NB4 (cell line): ENCODE measurements at regions not wholly inside any gene's neighbourhood (a gene's known extent, or its start where the extent isn't known, plus 50 kb on each side); places are given as distances from the start of the nearest gene placed in this dataset.

ENCODE experiments used
- DNase-seq: peaks from one replicate; pipeline ENCODE4 v3.0.0; 2010; ENCODE audit warnings: low read depth
- H3K4me3 ChIP-seq: one replicate; pipeline ENCODE4 v1.5.1; 2011; ENCODE audit warnings: mild to moderate bottlenecking, low read depth, low read length, moderate library complexity
- CTCF ChIP-seq: IDR thresholded peaks from one replicate; pipeline ENCODE4 v1.5.1; 2012; ENCODE audit warnings: low read depth, low read length
- MAX ChIP-seq: IDR thresholded peaks from 2 replicates; pipeline ENCODE4 v1.6.1; 2011; ENCODE audit warnings: low read depth, low read length
- MYC ChIP-seq: IDR thresholded peaks from 2 replicates; pipeline ENCODE4 v1.6.1; 2011; ENCODE audit warnings: low read depth, low read length
- POLR2A ChIP-seq: IDR thresholded peaks from 2 replicates; pipeline ENCODE4 v1.6.1; 2011; ENCODE audit warnings: mild to moderate bottlenecking; ENCODE audit not compliant: insufficient read length; ENCODE audit errors: extremely low read depth

GRCh38 chr20:39592371-39592770 is 630.2 kb downstream of the DHX35 start:
- DNase-seq: no peak
- TF ChIP-seq POLR2A (no peak), CTCF (no peak), MYC (no peak), MAX (no peak)
- no peak overlapping the region for H3K4me3 ChIP-seq

- no peak overlapping the region for H3K4me3 ChIP-seq
- DNase-seq: no peak
- no peak for TF ChIP-seq POLR2A
- no peak for TF ChIP-seq MAX
- TF ChIP-seq CTCF: no peak
- no peak for TF ChIP-seq MYC
These were observed 626.1 kb downstream of the DHX35 start for GRCh38 chr20:39588148-39588757.

- no peak for DNase-seq
- H3K4me3 ChIP-seq: no peak overlapping the region
- no peak for TF ChIP-seq CTCF
- no peak for TF ChIP-seq MAX
- no peak for TF ChIP-seq MYC
- no peak for TF ChIP-seq POLR2A
These were observed 618.9 kb downstream of the DHX35 start for GRCh38 chr20:39581034-39581433.

GRCh38 chr20:39576771-39577170 is 614.6 kb downstream of the DHX35 start:
- DNase-seq: no peak
- no peak overlapping the region for H3K4me3 ChIP-seq
- TF ChIP-seq MYC (no peak), POLR2A (no peak), MAX (no peak), CTCF (no peak)

- no peak for DNase-seq
- no peak overlapping the region for H3K4me3 ChIP-seq
- no peak for TF ChIP-seq CTCF
- no peak for TF ChIP-seq MYC
- no peak for TF ChIP-seq MAX
- no peak for TF ChIP-seq POLR2A
These were observed 611.9 kb downstream of the DHX35 start for GRCh38 chr20:39574061-39574460.

- TF ChIP-seq MAX (no peak), CTCF (no peak), POLR2A (no peak), MYC (no peak)
- no peak overlapping the region for H3K4me3 ChIP-seq
- no peak for DNase-seq
These were observed 609.0 kb downstream of the DHX35 start for GRCh38 chr20:39571171-39571570.
